ENCODE measurements at regions not wholly inside any gene's neighbourhood (a gene's known extent, or its start where the extent isn't known, plus 50 kb on each side); places are given as distances from the start of the nearest gene placed in this dataset.

- H3K4me3 ChIP-seq (ENCODE audit: control insufficient read depth in 2 of 3, extremely low read depth in 1 of 3, insufficient read depth in 2 of 3, low read depth in 1 of 3, low read length in 3 of 3) = no peak overlapping the region
- DNase-seq (ENCODE audit: low read depth, low spot score) (no peak), FAIRE-seq (no peak)
- H3K27ac ChIP-seq (ENCODE audit: control insufficient read depth, insufficient read depth, low read length) = no peak overlapping the region
- no peaks in the 10 kb centered on the region for H3K36me3 ChIP-seq (ENCODE audit: control insufficient read depth in 2 of 2, extremely low read depth in 1 of 2, insufficient read depth in 2 of 2, low read length in 2 of 2)
- dilution Hi-C loops (cut with MboI; ENCODE audit: extremely low pct_ligation_motif_present, low sequenced_read_pairs) = no loop called here
- no peaks in the 10 kb centered on the region for H3K27me3 ChIP-seq (ENCODE audit: control insufficient read depth, extremely low read depth, insufficient read depth, low read length)
- H2AFZ ChIP-seq (ENCODE audit: control insufficient read depth, low read length) = no peak overlapping the region
- H3K79me2 ChIP-seq (ENCODE audit: control insufficient read depth, insufficient read depth, low read length) = no peaks in the 10 kb centered on the region
- H3K9ac ChIP-seq (ENCODE audit: control insufficient read depth, extremely low read depth, insufficient read depth, low read length) = no peak overlapping the region
- H3K9me3 ChIP-seq (ENCODE audit: control insufficient read depth, low read depth, low read length) = no peaks in the 10 kb centered on the region
- no peaks in the 10 kb centered on the region for H3K9me1 ChIP-seq (ENCODE audit: control insufficient read depth, extremely low read depth, insufficient read depth, low read length)
- H4K20me1 ChIP-seq (ENCODE audit: control insufficient read depth, extremely low read depth, insufficient read depth, low read length) = no peaks in the 10 kb centered on the region
- TF ChIP-seq EZH2 (IDR thresholded peaks at IDR 0.05; ENCODE audit: low read length) (no peak), CTCF (optimal IDR thresholded peaks at IDR 0.05 in 1 of 3, IDR thresholded peaks at IDR 0.05 in 1 of 3, conservative IDR thresholded peaks at IDR 0.05 in 1 of 3; ENCODE audit: extremely low read depth in 1 of 3, insufficient read depth in 2 of 3, low read length in 3 of 3) (no peak)
- H3K4me1 ChIP-seq (ENCODE audit: control insufficient read depth, extremely low read depth, insufficient read depth, low read length) = no peaks in the 10 kb centered on the region
- no peak overlapping the region for H3K4me2 ChIP-seq (ENCODE audit: control insufficient read depth, extremely low read depth, insufficient read depth, low read depth, low read length)
These were observed 85.7 kb downstream of the SUCLG1 start for GRCh38 chr2:84373391-84373790.

- H3K79me2 ChIP-seq (ENCODE audit: control insufficient read depth, insufficient read depth, low read length) = no peaks in the 10 kb centered on the region
- no peaks in the 10 kb centered on the region for H3K27me3 ChIP-seq (ENCODE audit: control insufficient read depth, extremely low read depth, insufficient read depth, low read length)
- dilution Hi-C loops (cut with MboI; ENCODE audit: extremely low pct_ligation_motif_present, low sequenced_read_pairs) = no loop called here
- no peak for FAIRE-seq
- H3K27ac ChIP-seq (ENCODE audit: control insufficient read depth, insufficient read depth, low read length) = no peak overlapping the region
- H3K4me2 ChIP-seq (ENCODE audit: control insufficient read depth, extremely low read depth, insufficient read depth, low read depth, low read length) = no peak overlapping the region
- H3K9ac ChIP-seq (ENCODE audit: control insufficient read depth, extremely low read depth, insufficient read depth, low read length) = no peak overlapping the region
- H4K20me1 ChIP-seq (ENCODE audit: control insufficient read depth, extremely low read depth, insufficient read depth, low read length) = no peaks in the 10 kb centered on the region
- H3K9me3 ChIP-seq (ENCODE audit: control insufficient read depth, low read depth, low read length) = no peaks in the 10 kb centered on the region
- H3K9me1 ChIP-seq (ENCODE audit: control insufficient read depth, extremely low read depth, insufficient read depth, low read length) = no peaks in the 10 kb centered on the region
- no peak for TF ChIP-seq CTCF (optimal IDR thresholded peaks at IDR 0.05 in 1 of 3, IDR thresholded peaks at IDR 0.05 in 1 of 3, conservative IDR thresholded peaks at IDR 0.05 in 1 of 3; ENCODE audit: extremely low read depth in 1 of 3, insufficient read depth in 2 of 3, low read length in 3 of 3)
- TF ChIP-seq EZH2 (IDR thresholded peaks at IDR 0.05; ENCODE audit: low read length) = no peak
- H3K4me3 ChIP-seq (ENCODE audit: control insufficient read depth in 2 of 3, extremely low read depth in 1 of 3, insufficient read depth in 2 of 3, low read depth in 1 of 3, low read length in 3 of 3) = no peak overlapping the region
- no peak for DNase-seq (ENCODE audit: low read depth, low spot score)
- H2AFZ ChIP-seq (ENCODE audit: control insufficient read depth, low read length) = no peak overlapping the region
- H3K4me1 ChIP-seq (ENCODE audit: control insufficient read depth, extremely low read depth, insufficient read depth, low read length) = no peaks in the 10 kb centered on the region
- H3K36me3 ChIP-seq (ENCODE audit: control insufficient read depth in 2 of 2, extremely low read depth in 1 of 2, insufficient read depth in 2 of 2, low read length in 2 of 2) = no peaks in the 10 kb centered on the region
These were observed 96.5 kb downstream of the SUCLG1 start for GRCh38 chr2:84362541-84362940.
